ENCODE measurements at regions not wholly inside any gene's neighbourhood (a gene's known extent, or its start where the extent isn't known, plus 50 kb on each side); places are given as distances from the start of the nearest gene placed in this dataset.

DNA sequence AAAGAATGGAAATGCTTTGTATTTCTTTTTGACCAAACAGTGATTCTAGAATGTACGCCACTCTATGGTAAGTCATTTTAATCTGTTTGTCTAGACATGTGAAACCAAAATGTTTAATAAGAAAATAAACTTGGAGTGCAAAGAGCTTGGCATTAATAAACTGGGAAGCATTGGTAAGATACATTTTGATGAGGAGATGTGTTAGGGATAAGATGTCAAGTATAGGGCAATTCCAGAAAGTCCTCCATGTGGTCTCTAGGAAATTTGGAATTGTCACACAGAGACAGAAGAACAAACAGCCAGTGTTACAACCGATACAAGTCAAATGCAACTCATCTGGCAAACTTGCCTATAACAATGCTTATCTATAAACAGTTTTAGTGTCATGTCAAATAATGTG lies 410.7 kb upstream of the SEMA3A start:
- TF ChIP-seq POLR2AphosphoS5 (IDR thresholded peaks at IDR 0.05; ENCODE audit: low read depth, low read length): no peak
- TF ChIP-seq SIN3A (IDR thresholded peaks at IDR 0.05; ENCODE audit: borderline replicate concordance, insufficient read depth, low read length): no peak
- TF ChIP-seq, protein P1, sequence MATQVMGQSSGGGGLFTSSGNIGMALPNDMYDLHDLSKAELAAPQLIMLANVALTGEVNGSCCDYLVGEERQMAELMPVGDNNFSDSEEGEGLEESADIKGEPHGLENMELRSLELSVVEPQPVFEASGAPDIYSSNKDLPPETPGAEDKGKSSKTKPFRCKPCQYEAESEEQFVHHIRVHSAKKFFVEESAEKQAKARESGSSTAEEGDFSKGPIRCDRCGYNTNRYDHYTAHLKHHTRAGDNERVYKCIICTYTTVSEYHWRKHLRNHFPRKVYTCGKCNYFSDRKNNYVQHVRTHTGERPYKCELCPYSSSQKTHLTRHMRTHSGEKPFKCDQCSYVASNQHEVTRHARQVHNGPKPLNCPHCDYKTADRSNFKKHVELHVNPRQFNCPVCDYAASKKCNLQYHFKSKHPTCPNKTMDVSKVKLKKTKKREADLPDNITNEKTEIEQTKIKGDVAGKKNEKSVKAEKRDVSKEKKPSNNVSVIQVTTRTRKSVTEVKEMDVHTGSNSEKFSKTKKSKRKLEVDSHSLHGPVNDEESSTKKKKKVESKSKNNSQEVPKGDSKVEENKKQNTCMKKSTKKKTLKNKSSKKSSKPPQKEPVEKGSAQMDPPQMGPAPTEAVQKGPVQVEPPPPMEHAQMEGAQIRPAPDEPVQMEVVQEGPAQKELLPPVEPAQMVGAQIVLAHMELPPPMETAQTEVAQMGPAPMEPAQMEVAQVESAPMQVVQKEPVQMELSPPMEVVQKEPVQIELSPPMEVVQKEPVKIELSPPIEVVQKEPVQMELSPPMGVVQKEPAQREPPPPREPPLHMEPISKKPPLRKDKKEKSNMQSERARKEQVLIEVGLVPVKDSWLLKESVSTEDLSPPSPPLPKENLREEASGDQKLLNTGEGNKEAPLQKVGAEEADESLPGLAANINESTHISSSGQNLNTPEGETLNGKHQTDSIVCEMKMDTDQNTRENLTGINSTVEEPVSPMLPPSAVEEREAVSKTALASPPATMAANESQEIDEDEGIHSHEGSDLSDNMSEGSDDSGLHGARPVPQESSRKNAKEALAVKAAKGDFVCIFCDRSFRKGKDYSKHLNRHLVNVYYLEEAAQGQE (IDR thresholded peaks at IDR 0.05; ENCODE audit: insufficient read depth in 1 of 2, low read depth in 2 of 2, low read length in 2 of 2): no peak
- no peak for TF ChIP-seq TAF1 (IDR thresholded peaks at IDR 0.05; ENCODE audit: borderline replicate concordance, insufficient read depth, low read length)

Measured in PFSK-1 (cell line).